NCI-H1105 (cell line): ENCODE measurements at regions not wholly inside any gene's neighbourhood (a gene's known extent, or its start where the extent isn't known, plus 50 kb on each side); places are given as distances from the start of the nearest gene placed in this dataset.

Experiments
- DNase-seq: peaks from one replicate; lab custom pipeline; 2025; lab: John Stamatoyannopoulos, UW

GRCh38 chr18:37946324-37946723, 380.7 kb upstream of the CELF4 start:
- DNase-seq = no peak

GRCh38 chr18:37944700-37945270, 379.2 kb upstream of the CELF4 start:
- no peak for DNase-seq

- no peak for DNase-seq
Observed at GRCh38 chr18:37937287-37937686, 371.7 kb upstream of the CELF4 start.

- no peak for DNase-seq
Observed at GRCh38 chr18:37935086-37935485, 369.5 kb upstream of the CELF4 start.

GRCh38 chr18:37930640-37931039, 365.0 kb upstream of the CELF4 start:
- no peak for DNase-seq

- DNase-seq = no peak
Observed at GRCh38 chr18:37922162-37922561, 356.6 kb upstream of the CELF4 start.

GRCh38 chr18:37920865-37921264, 355.3 kb upstream of the CELF4 start:
- no peak for DNase-seq

- DNase-seq = no peak
Observed at GRCh38 chr18:37913051-37913450, 347.5 kb upstream of the CELF4 start.

GRCh38 chr18:37902344-37902743, 336.7 kb upstream of the CELF4 start:
- DNase-seq = no peak

- DNase-seq = no peak
Observed at GRCh38 chr18:37900326-37900725, 334.7 kb upstream of the CELF4 start.

GRCh38 chr18:37889963-37890362, 324.4 kb upstream of the CELF4 start:
- no peak for DNase-seq

GRCh38 chr18:37874721-37875120, 309.1 kb upstream of the CELF4 start:
- DNase-seq = no peak

- no peak for DNase-seq
Observed at GRCh38 chr18:37873416-37873815, 307.8 kb upstream of the CELF4 start.

- no peak for DNase-seq
Observed at GRCh38 chr18:37872562-37872961, 307.0 kb upstream of the CELF4 start.

- DNase-seq = no peak
Observed at GRCh38 chr18:37871561-37871960, 306.0 kb upstream of the CELF4 start.

- DNase-seq = no peak
Observed at GRCh38 chr18:37869051-37869450, 303.5 kb upstream of the CELF4 start.

GRCh38 chr18:37864122-37864521, 298.5 kb upstream of the CELF4 start:
- no peak for DNase-seq

- no peak for DNase-seq
Observed at GRCh38 chr18:37861981-37862380, 296.4 kb upstream of the CELF4 start.

GRCh38 chr18:37854396-37854795, 288.8 kb upstream of the CELF4 start:
- DNase-seq = no peak

- no peak for DNase-seq
Observed at GRCh38 chr18:37853706-37854105, 288.1 kb upstream of the CELF4 start.

- DNase-seq = no peak
Observed at GRCh38 chr18:37852464-37852863, 286.9 kb upstream of the CELF4 start.

GRCh38 chr18:37847544-37847943, 281.9 kb upstream of the CELF4 start:
- DNase-seq = no peak

GRCh38 chr18:37846996-37847395, 281.4 kb upstream of the CELF4 start:
- DNase-seq = no peak

GRCh38 chr18:37845498-37845897, 279.9 kb upstream of the CELF4 start:
- DNase-seq = no peak
